ENCODE measurements at regions not wholly inside any gene's neighbourhood (a gene's known extent, or its start where the extent isn't known, plus 50 kb on each side); places are given as distances from the start of the nearest gene placed in this dataset.

GRCh38 chr12:58764100-58764953 is 156.0 kb downstream of the LRIG3 start:
- H3K4me3 ChIP-seq, result no peak overlapping the region
- peaks cover 0 to 12% (median 5%) of the 10 kb centered on the region in 8 donors for H3K9me3 ChIP-seq
- intact Hi-C loops (cut with DNase I; ENCODE audit: low total_unique reads), result no loop called here
- H3K27ac ChIP-seq, result no peak overlapping the region
- no peaks in the 10 kb centered on the region for H3K27me3 ChIP-seq (replicated peaks in 1 of 7)
- H3K36me3 ChIP-seq, result no peaks in the 10 kb centered on the region
- no peaks in the 10 kb centered on the region for H3K4me1 ChIP-seq
- 44 to 73% (median 55%) methylated on average over 6 of the region's 6 CpGs for WGBS, 5 donors
- no peak for DNase-seq
- no peak for TF ChIP-seq POLR2AphosphoS5 (IDR thresholded peaks at IDR 0.05)
- TF ChIP-seq POLR2A (IDR thresholded peaks at IDR 0.05), result no peak
- no peak for TF ChIP-seq CTCF (IDR thresholded peaks at IDR 0.05 in 8 of 11, conservative IDR thresholded peaks at IDR 0.05 in 3 of 11)

GRCh38 chr12:58765076-58765475 is 155.2 kb downstream of the LRIG3 start:
- 56 to 73% (median 66%) methylated on average over 2 of the region's 2 CpGs for WGBS, 5 donors
- Histone ChIP-seq H3K27ac (no peak overlapping the region), H3K4me1 (no peaks in the 10 kb centered on the region), H3K27me3 (replicated peaks in 1 of 7) (no peaks in the 10 kb centered on the region), H3K36me3 (no peaks in the 10 kb centered on the region), H3K9me3 (peaks cover 0 to 18% (median 9%) of the 10 kb centered on the region in 8 donors), H3K4me3 (no peak overlapping the region)
- intact Hi-C loops (cut with DNase I; ENCODE audit: low total_unique reads), result no loop called here
- TF ChIP-seq POLR2AphosphoS5 (IDR thresholded peaks at IDR 0.05), result no peak
- TF ChIP-seq POLR2A (IDR thresholded peaks at IDR 0.05), result no peak
- no peak for TF ChIP-seq CTCF (IDR thresholded peaks at IDR 0.05 in 8 of 11, conservative IDR thresholded peaks at IDR 0.05 in 3 of 11)
- DNase-seq, result no peak

GRCh38 chr12:58765653-58766512 is 154.4 kb downstream of the LRIG3 start:
- Histone ChIP-seq H3K4me1 (no peaks in the 10 kb centered on the region), H3K9me3 (peaks cover 0 to 18% (median 10%) of the 10 kb centered on the region in 8 donors), H3K36me3 (no peaks in the 10 kb centered on the region), H3K27me3 (replicated peaks in 1 of 7) (no peaks in the 10 kb centered on the region), H3K4me3 (no peak overlapping the region), H3K27ac (no peak overlapping the region)
- 68 to 73% (median 71%) methylated on average over 4 of the region's 4 CpGs for WGBS, 5 donors
- DNase-seq, result no peak
- intact Hi-C loops (cut with DNase I; ENCODE audit: low total_unique reads), result no loop called here
- TF ChIP-seq CTCF (IDR thresholded peaks at IDR 0.05 in 8 of 11, conservative IDR thresholded peaks at IDR 0.05 in 3 of 11) (no peak), POLR2AphosphoS5 (IDR thresholded peaks at IDR 0.05) (no peak), POLR2A (IDR thresholded peaks at IDR 0.05) (no peak)

- Histone ChIP-seq H3K4me3 (no peak overlapping the region), H3K27ac (no peak overlapping the region), H3K36me3 (no peaks in the 10 kb centered on the region), H3K9me3 (peaks cover 0 to 18% (median 10%) of the 10 kb centered on the region in 8 donors), H3K27me3 (replicated peaks in 1 of 7) (no peaks in the 10 kb centered on the region), H3K4me1 (no peaks in the 10 kb centered on the region)
- WGBS, 5 donors, result 43 to 65% (median 49%) methylated on average over 3 of the region's 3 CpGs
- TF ChIP-seq CTCF (IDR thresholded peaks at IDR 0.05 in 8 of 11, conservative IDR thresholded peaks at IDR 0.05 in 3 of 11) (no peak), POLR2A (IDR thresholded peaks at IDR 0.05) (no peak), POLR2AphosphoS5 (IDR thresholded peaks at IDR 0.05) (no peak)
- DNase-seq, result no peak
- intact Hi-C loops (cut with DNase I; ENCODE audit: low total_unique reads), result no loop called here
Observed at GRCh38 chr12:58766513-58766870, 153.8 kb downstream of the LRIG3 start.

All from spleen (tissue), 11 donors.